OCI-LY3 (cell line): ENCODE measurements at regions not wholly inside any gene's neighbourhood (a gene's known extent, or its start where the extent isn't known, plus 50 kb on each side); places are given as distances from the start of the nearest gene placed in this dataset.

ENCODE experiments used
- H2AFZ ChIP-seq: fragments of 200-600, 300-600 bp; shearing (Covaris generic); 2 replicates; pipeline ENCODE4 v1.6.0; 2014; ENCODE audit warnings: antibody characterized with exemption, low read depth, low read length
- H3K27ac ChIP-seq: fragments of 200-600, 300-600 bp; sonication (generic); 2 replicates; pipeline ENCODE4 v1.5.1; 2014; ENCODE audit warnings: mild to moderate bottlenecking, low read length, moderate library complexity, mixed read lengths
- H3K27me3 ChIP-seq: fragments of 200-600, 300-600 bp; sonication (generic); 2 replicates; pipeline ENCODE4 v1.6.1; 2014; ENCODE audit warnings: low read depth, low read length, mixed read lengths
- H3K36me3 ChIP-seq: fragments of 200-600, 300-600 bp; sonication (generic); replicated peaks from 2 replicates; pipeline ENCODE3; 2014; ENCODE audit warnings: low read depth, low read length, mixed read lengths
- H3K4me1 ChIP-seq: fragments of 300-600, 200-600 bp; sonication (generic); 2 replicates; pipeline ENCODE4 v1.6.1; 2014; ENCODE audit warnings: low read length, mixed read lengths
- H3K4me2 ChIP-seq: fragments of 200-600, 300-600 bp; sonication (generic); 2 replicates; pipeline ENCODE4 v1.6.1; 2014; ENCODE audit warnings: low read length, mixed read lengths
- H3K4me3 ChIP-seq: fragments of 300-600, 200-600 bp; sonication (generic); 2 replicates; pipeline ENCODE4 v1.5.1; 2014; ENCODE audit warnings: antibody characterized with exemption, mild to moderate bottlenecking, low read length, moderate library complexity
- H3K79me2 ChIP-seq: fragments of 300-600, 200-600 bp; shearing (Covaris generic); 2 replicates; pipeline ENCODE4 v1.6.1; 2014; ENCODE audit warnings: mild to moderate bottlenecking, low read length, mixed read lengths
- H3K9ac ChIP-seq: fragments of 300-600, 200-600 bp; shearing (Covaris generic); 2 replicates; pipeline ENCODE4 v1.6.0; 2014; ENCODE audit warnings: mild to moderate bottlenecking, low read length, moderate library complexity
- H3K9me3 ChIP-seq: fragments of 200-600, 300-600 bp; shearing (Covaris generic); 2 replicates; pipeline ENCODE4 v1.6.1; 2014; ENCODE audit warnings: low read length, mixed read lengths; ENCODE audit not compliant: insufficient read depth
- H4K20me1 ChIP-seq: fragments of 200-600, 300-600 bp; sonication (generic); 2 replicates; pipeline ENCODE4 v1.6.1; 2016; ENCODE audit warnings: low read length, mixed read lengths; ENCODE audit not compliant: insufficient read depth
- EZH2phosphoT487 ChIP-seq: fragments of 200-600 bp; shearing (Covaris generic); IDR thresholded peaks from 2 replicates; pipeline ENCODE4 v1.6.1; 2018; ENCODE audit warnings: antibody characterized with exemption, mixed run types, low read depth
- TF ChIP-seq, protein P1 (sequence below): fragments of 200-600, 300-600 bp; sonication (generic); IDR thresholded peaks from 2 replicates; pipeline ENCODE4 v1.5.1; 2014; ENCODE audit warnings: antibody characterized with exemption, low read length, low read depth

DNA sequence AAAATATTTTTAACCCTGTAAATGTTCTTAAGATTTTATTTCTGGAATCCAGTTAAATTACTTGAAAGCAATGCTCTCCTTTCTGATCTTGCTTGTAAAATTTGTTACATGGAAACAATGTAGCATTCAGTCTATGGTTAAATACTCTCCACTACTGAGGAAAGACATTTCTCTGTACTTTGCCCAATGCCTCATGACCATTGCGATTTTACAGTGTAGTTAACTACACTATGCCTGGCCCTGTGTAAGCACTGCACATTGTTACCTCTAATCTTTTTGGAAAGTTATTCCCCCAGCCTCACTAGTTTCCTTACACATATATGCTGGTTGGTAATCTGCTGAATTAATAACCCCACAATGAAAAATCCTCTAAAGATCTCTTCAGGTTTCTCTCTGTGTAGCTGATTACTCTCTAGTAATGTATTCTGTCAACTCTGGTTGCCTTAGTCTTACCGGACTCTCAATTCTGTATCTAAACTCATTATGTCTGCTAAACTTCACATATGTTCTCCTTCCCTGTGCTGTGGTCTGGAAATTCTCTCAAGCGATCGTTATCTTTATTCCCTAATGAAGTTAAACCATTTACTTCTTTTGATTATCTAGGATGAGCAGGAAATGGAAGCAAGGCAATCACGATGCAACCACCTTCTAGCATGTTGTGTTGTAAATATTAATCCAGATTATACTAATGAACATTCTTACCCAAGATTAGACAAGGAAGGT is 58.7 kb upstream of the TMEM106B start:
- TF ChIP-seq, protein P1, sequence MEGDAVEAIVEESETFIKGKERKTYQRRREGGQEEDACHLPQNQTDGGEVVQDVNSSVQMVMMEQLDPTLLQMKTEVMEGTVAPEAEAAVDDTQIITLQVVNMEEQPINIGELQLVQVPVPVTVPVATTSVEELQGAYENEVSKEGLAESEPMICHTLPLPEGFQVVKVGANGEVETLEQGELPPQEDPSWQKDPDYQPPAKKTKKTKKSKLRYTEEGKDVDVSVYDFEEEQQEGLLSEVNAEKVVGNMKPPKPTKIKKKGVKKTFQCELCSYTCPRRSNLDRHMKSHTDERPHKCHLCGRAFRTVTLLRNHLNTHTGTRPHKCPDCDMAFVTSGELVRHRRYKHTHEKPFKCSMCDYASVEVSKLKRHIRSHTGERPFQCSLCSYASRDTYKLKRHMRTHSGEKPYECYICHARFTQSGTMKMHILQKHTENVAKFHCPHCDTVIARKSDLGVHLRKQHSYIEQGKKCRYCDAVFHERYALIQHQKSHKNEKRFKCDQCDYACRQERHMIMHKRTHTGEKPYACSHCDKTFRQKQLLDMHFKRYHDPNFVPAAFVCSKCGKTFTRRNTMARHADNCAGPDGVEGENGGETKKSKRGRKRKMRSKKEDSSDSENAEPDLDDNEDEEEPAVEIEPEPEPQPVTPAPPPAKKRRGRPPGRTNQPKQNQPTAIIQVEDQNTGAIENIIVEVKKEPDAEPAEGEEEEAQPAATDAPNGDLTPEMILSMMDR = no peak
- no peak for TF ChIP-seq EZH2phosphoT487
- Histone ChIP-seq H3K36me3 (no peaks in the 10 kb centered on the region), H3K27ac (no peak overlapping the region), H3K79me2 (no peaks in the 10 kb centered on the region), H3K4me3 (no peak overlapping the region), H3K4me2 (no peak overlapping the region), H3K27me3 (no peaks in the 10 kb centered on the region), H3K9ac (no peak overlapping the region), H3K9me3 (no peaks in the 10 kb centered on the region), H4K20me1 (no peaks in the 10 kb centered on the region), H2AFZ (no peak overlapping the region), H3K4me1 (no peaks in the 10 kb centered on the region)

- Histone ChIP-seq H3K79me2 (no peaks in the 10 kb centered on the region), H3K9ac (no peak overlapping the region)
These were observed 57.0 kb upstream of the TMEM106B start for GRCh38 chr7:12154119-12154518.

DNA sequence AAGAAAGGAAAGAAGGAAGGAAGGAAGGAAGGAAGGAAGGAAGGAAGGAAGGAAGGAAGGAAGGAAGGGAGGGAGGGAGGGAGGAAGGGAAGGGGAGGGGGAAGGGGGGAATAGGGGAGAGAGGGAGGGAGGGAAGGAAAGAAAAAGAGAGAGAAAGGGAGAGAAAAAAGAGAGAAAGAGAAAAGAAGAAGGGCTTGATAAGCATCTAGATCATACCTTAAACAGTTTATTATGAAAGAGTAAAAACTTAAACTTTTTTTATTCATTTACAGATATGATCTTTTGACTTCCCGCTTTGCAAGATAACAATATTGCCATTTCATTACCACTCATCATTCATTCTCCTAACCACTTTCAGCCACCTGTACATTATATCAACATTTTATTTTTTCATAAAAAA is 53.6 kb upstream of the TMEM106B start:
- H3K4me1 ChIP-seq = no peaks in the 10 kb centered on the region
- no peak overlapping the region for H3K27ac ChIP-seq
- H3K4me2 ChIP-seq = no peak overlapping the region
- no peaks in the 10 kb centered on the region for H3K36me3 ChIP-seq
- no peak overlapping the region for H3K9ac ChIP-seq
- H2AFZ ChIP-seq = no peak overlapping the region
- H3K4me3 ChIP-seq = no peak overlapping the region
- H3K79me2 ChIP-seq = no peaks in the 10 kb centered on the region
- TF ChIP-seq, protein P1 = no peak
- no peak for TF ChIP-seq EZH2phosphoT487
- H4K20me1 ChIP-seq = no peaks in the 10 kb centered on the region
- no peaks in the 10 kb centered on the region for H3K9me3 ChIP-seq
- H3K27me3 ChIP-seq = no peaks in the 10 kb centered on the region

More at GRCh38 chr7:12154119-12154518, 57.0 kb upstream of the TMEM106B start:
- no peaks in the 10 kb centered on the region for H3K9me3 ChIP-seq
- no peak overlapping the region for H3K27ac ChIP-seq
- no peaks in the 10 kb centered on the region for H4K20me1 ChIP-seq
- TF ChIP-seq EZH2phosphoT487 = no peak
- TF ChIP-seq, protein P1 = no peak
- H3K4me1 ChIP-seq = no peaks in the 10 kb centered on the region
- H3K27me3 ChIP-seq = no peaks in the 10 kb centered on the region
- no peak overlapping the region for H3K4me2 ChIP-seq
- H3K4me3 ChIP-seq = no peak overlapping the region
- H2AFZ ChIP-seq = no peak overlapping the region
- no peaks in the 10 kb centered on the region for H3K36me3 ChIP-seq

GRCh38 chr7:12158334-12159060 is 52.6 kb upstream of the TMEM106B start:
- no peaks in the 10 kb centered on the region for H3K36me3 ChIP-seq
- H2AFZ ChIP-seq = no peak overlapping the region
- no peak overlapping the region for H3K4me3 ChIP-seq
- no peak overlapping the region for H3K9ac ChIP-seq
- H3K79me2 ChIP-seq = no peaks in the 10 kb centered on the region
- no peaks in the 10 kb centered on the region for H4K20me1 ChIP-seq
- no peaks in the 10 kb centered on the region for H3K9me3 ChIP-seq
- no peak for TF ChIP-seq EZH2phosphoT487
- TF ChIP-seq, protein P1 = no peak
- H3K4me2 ChIP-seq = no peak overlapping the region
- H3K27me3 ChIP-seq = no peaks in the 10 kb centered on the region
- H3K4me1 ChIP-seq = no peaks in the 10 kb centered on the region
- no peak overlapping the region for H3K27ac ChIP-seq
